Spleen (tissue), 7 donors: ENCODE measurements at regions not wholly inside any gene's neighbourhood (a gene's known extent, or its start where the extent isn't known, plus 50 kb on each side); places are given as distances from the start of the nearest gene placed in this dataset.

Experiments used
- CTCF ChIP-seq, 11 experiments: fragments of 200-600 bp in 7 of 11; fragments of 450-650 bp in 4 of 11; sonication (generic) in 4 of 11; IDR thresholded peaks in 8 of 11; conservative IDR thresholded peaks in 3 of 11; 1 replicate in 7 of 11; 2 replicates in 4 of 11; pipeline versions ENCODE4 v1.4.0 to v1.8.0; 2016 to 2021; ENCODE audit warnings: antibody characterized with exemption in 11 of 11, inconsistent platforms in 4 of 11, mild to moderate bottlenecking in 1 of 11
- POLR2A ChIP-seq, 3 donors: fragments of 450-650 bp; IDR thresholded peaks; one replicate each; pipeline ENCODE4 v1.5.1; 2017; ENCODE audit warnings: antibody characterized with exemption in 3 of 3, mild to moderate bottlenecking in 1 of 3
- donor health status: DM: no; HTN: no; CAD: no; lungs with moderate emphysema.
- donor health status: DM: no; HTN: no; CAD: no.
- donor health status: DM: no; HTN: no; CAD: no.

GRCh38 chr5:20985754-20986153, 997.8 kb upstream of the CDH18 start:
- no peak for TF ChIP-seq CTCF (IDR thresholded peaks at IDR 0.05 in 8 of 11, conservative IDR thresholded peaks at IDR 0.05 in 3 of 11)
- no peak for TF ChIP-seq POLR2A (IDR thresholded peaks at IDR 0.05)
